Thoracic aorta (tissue), 2 donors: ENCODE measurements at regions not wholly inside any gene's neighbourhood (a gene's known extent, or its start where the extent isn't known, plus 50 kb on each side); places are given as distances from the start of the nearest gene placed in this dataset.
"Not testable (repeated sequence)": the region's sequence is repeated elsewhere in the genome, so short reads cannot be mapped to it uniquely, and the experiment has no call there.

ENCODE experiments used
- ATAC-seq: fragments of 150-250 bp; one replicate; pipeline ENCODE4 v1.8.0; 2017; ENCODE audit warnings: low read depth; ENCODE audit not compliant: insufficient number of reproducible peaks, low FRiP score
- DNase-seq: peaks from one replicate; pipeline ENCODE4 v3.0.0-alpha.2; 2020; ENCODE audit warnings: low spot score
- H3K27ac ChIP-seq, 2 donors: fragments of 200-600 bp; sonication (generic); 1 replicate in 1 of 2; 2 replicates in 1 of 2; pipeline ENCODE4 v1.5.1; 2016; ENCODE audit warnings: mild to moderate bottlenecking in 2 of 2, moderate library complexity in 2 of 2
- H3K27me3 ChIP-seq: fragments of 200-600 bp; sonication (generic); replicated peaks from 2 replicates; pipeline ENCODE4 v1.6.0; 2016; ENCODE audit warnings: mild to moderate bottlenecking; ENCODE audit not compliant: insufficient read depth
- H3K36me3 ChIP-seq: fragments of 200-600 bp; sonication (generic); one replicate; pipeline ENCODE4 v1.5.1; 2016
- H3K4me1 ChIP-seq, 2 donors: fragments of 200-600 bp; sonication (generic); 1 replicate in 1 of 2; 2 replicates in 1 of 2; pipeline versions ENCODE4 v1.5.1 to v1.6.0; 2016; ENCODE audit warnings: low read depth in 2 of 2, mild to moderate bottlenecking in 1 of 2; ENCODE audit not compliant: control insufficient read depth in 1 of 2
- H3K4me3 ChIP-seq: fragments of 200-600 bp; sonication (generic); 2 replicates; pipeline ENCODE4 v1.5.1; 2016; ENCODE audit warnings: mild to moderate bottlenecking
- H3K9me3 ChIP-seq: fragments of 200-600 bp; sonication (generic); 2 replicates; pipeline ENCODE4 v1.5.1; 2016
- TF ChIP-seq, protein P1 (sequence below): fragments of 200-600 bp; sonication (generic); IDR thresholded peaks from one replicate; pipeline ENCODE4 v1.5.1; 2019; ENCODE audit warnings: antibody characterized with exemption

DNA sequence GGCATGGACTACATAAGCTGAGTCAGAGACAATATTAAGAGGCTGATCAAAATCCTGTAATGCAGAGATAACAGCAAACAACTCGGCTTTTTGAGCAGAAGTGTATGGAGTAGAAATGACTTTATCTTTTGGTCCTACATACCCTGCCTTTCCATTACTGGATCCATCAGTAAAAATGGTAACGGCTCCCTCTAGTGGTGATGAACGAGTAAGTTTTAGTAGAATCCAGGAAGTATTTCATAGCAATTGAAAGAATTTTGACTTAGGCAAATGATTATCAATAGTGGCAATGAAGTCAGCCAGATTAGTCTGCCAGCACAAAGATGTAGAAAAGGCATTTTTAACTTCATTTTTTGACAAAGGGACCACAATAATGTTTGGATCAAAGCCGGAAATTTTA, 190.8 kb upstream of the RAI14 start:
- TF ChIP-seq, protein P1, sequence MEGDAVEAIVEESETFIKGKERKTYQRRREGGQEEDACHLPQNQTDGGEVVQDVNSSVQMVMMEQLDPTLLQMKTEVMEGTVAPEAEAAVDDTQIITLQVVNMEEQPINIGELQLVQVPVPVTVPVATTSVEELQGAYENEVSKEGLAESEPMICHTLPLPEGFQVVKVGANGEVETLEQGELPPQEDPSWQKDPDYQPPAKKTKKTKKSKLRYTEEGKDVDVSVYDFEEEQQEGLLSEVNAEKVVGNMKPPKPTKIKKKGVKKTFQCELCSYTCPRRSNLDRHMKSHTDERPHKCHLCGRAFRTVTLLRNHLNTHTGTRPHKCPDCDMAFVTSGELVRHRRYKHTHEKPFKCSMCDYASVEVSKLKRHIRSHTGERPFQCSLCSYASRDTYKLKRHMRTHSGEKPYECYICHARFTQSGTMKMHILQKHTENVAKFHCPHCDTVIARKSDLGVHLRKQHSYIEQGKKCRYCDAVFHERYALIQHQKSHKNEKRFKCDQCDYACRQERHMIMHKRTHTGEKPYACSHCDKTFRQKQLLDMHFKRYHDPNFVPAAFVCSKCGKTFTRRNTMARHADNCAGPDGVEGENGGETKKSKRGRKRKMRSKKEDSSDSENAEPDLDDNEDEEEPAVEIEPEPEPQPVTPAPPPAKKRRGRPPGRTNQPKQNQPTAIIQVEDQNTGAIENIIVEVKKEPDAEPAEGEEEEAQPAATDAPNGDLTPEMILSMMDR = peak; percentile 45
- H3K36me3 ChIP-seq, H3K9me3 ChIP-seq, H3K27ac ChIP-seq, ATAC-seq, DNase-seq, H3K4me1 ChIP-seq, H3K27me3 ChIP-seq: not testable (repeated sequence)
- H3K4me3 ChIP-seq = peak overlapping the region; percentile 46

DNA sequence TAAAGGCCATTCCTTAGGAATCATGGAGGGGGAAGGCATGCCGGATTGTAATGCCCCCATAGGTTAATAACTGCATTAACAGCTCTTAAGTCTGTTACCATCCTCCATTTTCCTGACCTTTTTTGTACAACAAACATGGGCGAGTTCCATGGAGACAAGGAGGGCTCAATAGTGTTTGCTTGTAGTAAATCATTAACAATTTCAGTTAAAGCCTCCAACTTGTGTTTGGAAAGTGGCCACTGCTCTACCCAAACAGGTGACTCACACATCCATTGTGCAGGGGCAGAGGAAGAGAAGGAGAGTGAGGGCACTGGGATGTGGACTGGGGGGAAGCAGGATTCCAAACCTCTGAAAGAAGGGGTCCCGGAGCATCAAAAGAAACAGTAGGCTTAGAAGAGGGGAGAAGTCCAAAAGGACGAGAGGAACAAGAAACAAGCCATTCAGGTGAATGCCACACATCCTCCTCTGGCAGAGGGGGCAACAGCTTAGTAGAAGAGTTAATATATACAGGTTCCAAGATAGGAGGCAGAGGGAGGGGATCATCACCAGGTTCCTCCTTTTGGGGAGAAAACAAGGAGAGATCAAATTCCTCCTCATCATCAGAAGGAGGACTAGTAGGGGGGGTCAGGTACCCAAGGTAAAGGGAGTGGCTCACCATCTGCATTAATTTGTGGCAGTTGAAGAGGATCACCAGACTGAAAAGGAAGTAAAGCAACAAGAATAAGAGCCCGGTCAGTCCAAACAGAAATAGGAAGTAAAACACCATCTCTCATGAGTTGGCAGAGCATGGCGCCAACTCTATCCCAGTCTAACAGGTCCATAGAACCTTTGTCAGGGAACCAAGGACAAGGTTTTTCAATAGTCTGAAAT, 189.4 kb upstream of the RAI14 start:
- not testable (repeated sequence) for H3K4me1 ChIP-seq, H3K36me3 ChIP-seq, ATAC-seq, H3K4me3 ChIP-seq, DNase-seq, H3K27me3 ChIP-seq, H3K27ac ChIP-seq, H3K9me3 ChIP-seq

DNA sequence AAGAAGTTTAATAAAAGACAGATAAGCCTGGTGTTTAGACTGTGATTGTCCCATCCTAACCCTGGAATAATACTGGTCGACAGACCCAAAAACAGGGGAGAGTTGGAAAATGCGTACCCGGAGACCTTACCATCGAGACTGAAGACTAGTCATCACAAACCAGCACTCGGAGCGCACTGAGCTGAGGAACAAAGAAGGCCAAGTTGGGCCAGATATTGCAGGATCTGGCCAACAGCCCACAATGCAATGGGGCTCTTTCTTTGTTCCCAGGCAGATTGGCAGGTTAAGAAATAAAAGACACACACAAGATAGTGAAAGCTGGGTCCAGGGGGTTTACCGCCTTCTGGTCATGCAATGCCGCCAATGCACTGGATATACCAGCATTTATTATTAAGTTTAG, 188.7 kb upstream of the RAI14 start:
- no peaks in the 10 kb centered on the region for H3K9me3 ChIP-seq
- no peaks in the 10 kb centered on the region for H3K4me1 ChIP-seq
- no peak overlapping the region for H3K4me3 ChIP-seq
- TF ChIP-seq, protein P1 = no peak
- ATAC-seq (no peak), DNase-seq (no peak)
- no peaks in the 10 kb centered on the region for H3K36me3 ChIP-seq
- H3K27ac ChIP-seq = no peak overlapping the region
- no peaks in the 10 kb centered on the region for H3K27me3 ChIP-seq

DNA sequence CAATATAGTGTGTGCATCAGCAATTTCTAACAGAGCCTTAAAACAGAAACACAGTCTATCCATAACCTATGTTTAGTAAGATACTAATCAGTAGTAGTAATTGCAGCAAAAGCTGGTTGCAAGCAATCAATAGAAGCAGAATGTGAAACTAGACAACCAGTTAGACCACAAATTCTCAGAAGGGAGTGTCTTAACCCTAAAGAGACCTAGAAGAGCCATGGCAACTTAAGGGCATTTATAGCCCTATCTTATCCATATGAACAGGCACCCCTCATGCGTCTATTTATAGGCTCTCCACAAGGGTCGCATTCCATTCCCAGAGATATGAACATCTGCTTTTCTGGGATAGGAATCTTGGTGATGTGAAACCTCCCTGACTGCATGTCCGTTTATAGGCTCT, 188.1 kb upstream of the RAI14 start:
- not testable (repeated sequence) for H3K27ac ChIP-seq, H3K9me3 ChIP-seq, H3K36me3 ChIP-seq, ATAC-seq, H3K4me1 ChIP-seq, DNase-seq, H3K4me3 ChIP-seq, H3K27me3 ChIP-seq

DNA sequence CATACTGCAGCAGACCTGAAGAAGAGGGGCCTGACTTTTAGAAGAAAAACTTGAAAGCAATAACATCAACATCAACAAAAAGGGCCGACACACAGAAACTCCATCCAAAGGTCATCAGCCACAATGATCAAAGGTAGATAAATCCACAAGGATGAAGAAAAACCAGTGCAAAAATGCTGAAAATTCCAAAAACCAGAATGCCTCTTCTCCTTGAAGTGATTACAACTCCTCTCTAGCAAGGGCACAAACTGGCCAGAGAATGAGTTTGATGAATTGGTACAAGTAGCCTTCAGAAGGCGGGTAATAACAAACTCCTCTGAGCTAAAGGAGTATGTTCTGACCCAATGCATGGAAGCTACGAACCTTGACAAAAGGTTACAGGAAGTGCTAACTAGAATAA, 186.2 kb upstream of the RAI14 start:
- Histone ChIP-seq H3K27ac (no peak overlapping the region), H3K4me3 (no peak overlapping the region), H3K27me3 (no peaks in the 10 kb centered on the region), H3K9me3 (no peaks in the 10 kb centered on the region), H3K4me1 (peaks cover 0 to 4% of the 10 kb centered on the region in 2 donors), H3K36me3 (no peaks in the 10 kb centered on the region)
- no peak for ATAC-seq
- TF ChIP-seq, protein P1 = no peak
- no peak for DNase-seq

DNA sequence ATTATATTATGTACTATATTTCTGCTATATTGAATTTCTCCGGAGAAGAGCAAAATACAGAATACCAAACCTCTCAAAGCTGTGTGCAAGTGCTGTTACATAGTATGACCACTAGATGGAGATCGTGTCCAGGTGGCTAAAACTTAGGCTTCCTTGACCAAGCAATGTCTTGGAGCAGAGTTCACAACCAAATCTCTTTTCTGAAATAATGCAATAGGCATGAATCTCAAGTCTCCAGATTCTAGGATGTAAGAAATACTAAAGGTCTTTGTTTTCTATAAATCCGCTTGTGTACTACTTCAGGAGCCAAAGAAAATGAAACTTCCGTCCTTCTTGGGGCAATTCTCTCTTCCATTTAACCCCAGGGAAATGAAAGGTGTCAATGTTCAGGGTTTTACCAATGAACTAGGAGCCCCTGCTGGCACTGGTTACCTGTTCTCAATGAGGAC, 181.5 kb upstream of the RAI14 start:
- ATAC-seq (peak; percentile 92), DNase-seq (no peak)
- TF ChIP-seq, protein P1 = peak; percentile 95
- H3K4me3 ChIP-seq = no peak overlapping the region
- peaks cover 0 to 6% of the 10 kb centered on the region in 2 donors for H3K4me1 ChIP-seq
- no peaks in the 10 kb centered on the region for H3K9me3 ChIP-seq
- H3K36me3 ChIP-seq = no peaks in the 10 kb centered on the region
- no peaks in the 10 kb centered on the region for H3K27me3 ChIP-seq
- no peak overlapping the region for H3K27ac ChIP-seq
